ENCODE measurements at regions not wholly inside any gene's neighbourhood (a gene's known extent, or its start where the extent isn't known, plus 50 kb on each side); places are given as distances from the start of the nearest gene placed in this dataset.

GRCh38 chr2:75276093-75277029 is 77.0 kb upstream of the TACR1 start:
- TF ChIP-seq EZH2 (IDR thresholded peaks at IDR 0.05; ENCODE audit: borderline replicate concordance, low read depth, low read length) (no peak), ETV6 (IDR thresholded peaks at IDR 0.05; ENCODE audit: borderline replicate concordance in 1 of 2, low read depth in 2 of 2, low read length in 1 of 2) (no peak), ETV6 (CRISPR knock-in tag; IDR thresholded peaks at IDR 0.05; ENCODE audit: borderline replicate concordance) (no peak)

All from K562 (cell line).